ENCODE measurements at regions not wholly inside any gene's neighbourhood (a gene's known extent, or its start where the extent isn't known, plus 50 kb on each side); places are given as distances from the start of the nearest gene placed in this dataset.

DNA sequence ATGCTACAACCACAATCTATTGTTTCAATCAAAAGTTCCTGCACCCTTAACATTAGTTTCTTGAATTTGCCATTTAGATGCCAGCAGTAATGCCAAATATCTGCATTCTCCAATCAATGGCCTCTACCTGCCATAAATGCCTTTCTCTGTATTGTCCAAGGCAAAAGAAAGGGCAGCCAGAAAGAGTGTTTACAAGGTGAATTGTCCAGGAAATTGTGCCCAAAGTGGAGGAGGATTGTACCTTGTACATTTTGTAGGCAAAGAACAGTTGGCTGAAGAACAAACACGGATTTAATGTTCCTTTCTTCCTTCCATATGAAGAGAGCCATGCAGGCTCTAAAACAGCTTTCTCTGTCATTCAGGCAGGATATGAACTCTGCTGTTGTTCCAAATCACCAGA, 181.5 kb downstream of the GUCY2F start:
- TF ChIP-seq, protein P1, sequence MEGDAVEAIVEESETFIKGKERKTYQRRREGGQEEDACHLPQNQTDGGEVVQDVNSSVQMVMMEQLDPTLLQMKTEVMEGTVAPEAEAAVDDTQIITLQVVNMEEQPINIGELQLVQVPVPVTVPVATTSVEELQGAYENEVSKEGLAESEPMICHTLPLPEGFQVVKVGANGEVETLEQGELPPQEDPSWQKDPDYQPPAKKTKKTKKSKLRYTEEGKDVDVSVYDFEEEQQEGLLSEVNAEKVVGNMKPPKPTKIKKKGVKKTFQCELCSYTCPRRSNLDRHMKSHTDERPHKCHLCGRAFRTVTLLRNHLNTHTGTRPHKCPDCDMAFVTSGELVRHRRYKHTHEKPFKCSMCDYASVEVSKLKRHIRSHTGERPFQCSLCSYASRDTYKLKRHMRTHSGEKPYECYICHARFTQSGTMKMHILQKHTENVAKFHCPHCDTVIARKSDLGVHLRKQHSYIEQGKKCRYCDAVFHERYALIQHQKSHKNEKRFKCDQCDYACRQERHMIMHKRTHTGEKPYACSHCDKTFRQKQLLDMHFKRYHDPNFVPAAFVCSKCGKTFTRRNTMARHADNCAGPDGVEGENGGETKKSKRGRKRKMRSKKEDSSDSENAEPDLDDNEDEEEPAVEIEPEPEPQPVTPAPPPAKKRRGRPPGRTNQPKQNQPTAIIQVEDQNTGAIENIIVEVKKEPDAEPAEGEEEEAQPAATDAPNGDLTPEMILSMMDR (IDR thresholded peaks at IDR 0.05; ENCODE audit: insufficient read depth in 1 of 2, low read depth in 1 of 2, low read length in 1 of 2, severe bottlenecking in 1 of 2, unreplicated experiment in 1 of 2): no peak
- ChIA-PET POLR2A (no interaction called here), CTCF (no interaction called here)
- Mint-ChIP-seq H3K27me3 (ENCODE audit: insufficient read depth, unreplicated experiment) (no peaks in the 10 kb centered on the region), H3K4me1 (ENCODE audit: low read depth, unreplicated experiment) (no peaks in the 10 kb centered on the region), H3K9me3 (ENCODE audit: unreplicated experiment) (no peaks in the 10 kb centered on the region), H3K36me3 (ENCODE audit: insufficient read depth, unreplicated experiment) (no peaks in the 10 kb centered on the region), H3K27ac (ENCODE audit: unreplicated experiment) (no peak overlapping the region), H3K4me3 (ENCODE audit: unreplicated experiment) (no peak overlapping the region)
- H3K27me3 ChIP-seq (replicated peaks; ENCODE audit: control insufficient read depth, insufficient read depth, low read length): no peaks in the 10 kb centered on the region
- no peaks in the 10 kb centered on the region for H3K9me3 ChIP-seq
- no peak overlapping the region for H3K4me3 ChIP-seq (ENCODE audit: low read depth, low read length)
- intact Hi-C loops (cut with micrococcal nuclease; ENCODE audit: unreplicated experiment): no loop called here
- no peaks in the 10 kb centered on the region for H3K36me3 ChIP-seq (ENCODE audit: control insufficient read depth, insufficient read depth, low read length)
- H3K4me1 ChIP-seq: no peaks in the 10 kb centered on the region
- DNase-seq: no peak
- BruUV-seq (replicated peaks): no TSS peak

DNA sequence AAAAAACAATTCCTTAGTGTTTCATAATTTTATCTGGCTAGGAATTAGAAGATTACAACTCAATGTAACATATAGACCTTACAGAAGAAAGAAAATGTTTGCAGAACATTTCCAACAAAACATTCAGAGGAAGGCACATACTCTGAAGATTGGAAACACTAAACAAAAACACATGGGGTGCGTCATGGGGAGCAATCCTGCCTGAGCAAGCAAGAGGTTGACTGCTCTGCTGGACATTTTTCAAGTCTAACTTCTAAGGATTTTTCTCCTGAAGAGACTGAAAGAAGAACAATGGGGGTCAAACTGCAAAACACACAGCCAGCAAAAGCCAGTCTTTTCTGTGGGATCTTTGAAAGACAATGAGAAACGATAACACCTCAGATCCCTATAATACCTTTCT, 182.8 kb downstream of the GUCY2F start:
- Mint-ChIP-seq H3K27me3 (ENCODE audit: insufficient read depth, unreplicated experiment) (no peaks in the 10 kb centered on the region), H3K4me1 (ENCODE audit: low read depth, unreplicated experiment) (no peaks in the 10 kb centered on the region), H3K36me3 (ENCODE audit: insufficient read depth, unreplicated experiment) (no peaks in the 10 kb centered on the region), H3K9me3 (ENCODE audit: unreplicated experiment) (no peaks in the 10 kb centered on the region), H3K27ac (ENCODE audit: unreplicated experiment) (no peak overlapping the region), H3K4me3 (ENCODE audit: unreplicated experiment) (no peak overlapping the region)
- no peak for DNase-seq
- H3K36me3 ChIP-seq (ENCODE audit: control insufficient read depth, insufficient read depth, low read length): no peaks in the 10 kb centered on the region
- H3K4me3 ChIP-seq (ENCODE audit: low read depth, low read length): no peak overlapping the region
- BruUV-seq (replicated peaks): no TSS peak
- no peaks in the 10 kb centered on the region for H3K27me3 ChIP-seq (replicated peaks; ENCODE audit: control insufficient read depth, insufficient read depth, low read length)
- no peaks in the 10 kb centered on the region for H3K9me3 ChIP-seq
- TF ChIP-seq, protein P1 (IDR thresholded peaks at IDR 0.05; ENCODE audit: insufficient read depth in 1 of 2, low read depth in 1 of 2, low read length in 1 of 2, severe bottlenecking in 1 of 2, unreplicated experiment in 1 of 2): no peak
- POLR2A ChIA-PET: no interaction called here
- CTCF ChIA-PET: no interaction called here
- intact Hi-C loops (cut with micrococcal nuclease; ENCODE audit: unreplicated experiment): no loop called here
- H3K4me1 ChIP-seq: no peaks in the 10 kb centered on the region

DNA sequence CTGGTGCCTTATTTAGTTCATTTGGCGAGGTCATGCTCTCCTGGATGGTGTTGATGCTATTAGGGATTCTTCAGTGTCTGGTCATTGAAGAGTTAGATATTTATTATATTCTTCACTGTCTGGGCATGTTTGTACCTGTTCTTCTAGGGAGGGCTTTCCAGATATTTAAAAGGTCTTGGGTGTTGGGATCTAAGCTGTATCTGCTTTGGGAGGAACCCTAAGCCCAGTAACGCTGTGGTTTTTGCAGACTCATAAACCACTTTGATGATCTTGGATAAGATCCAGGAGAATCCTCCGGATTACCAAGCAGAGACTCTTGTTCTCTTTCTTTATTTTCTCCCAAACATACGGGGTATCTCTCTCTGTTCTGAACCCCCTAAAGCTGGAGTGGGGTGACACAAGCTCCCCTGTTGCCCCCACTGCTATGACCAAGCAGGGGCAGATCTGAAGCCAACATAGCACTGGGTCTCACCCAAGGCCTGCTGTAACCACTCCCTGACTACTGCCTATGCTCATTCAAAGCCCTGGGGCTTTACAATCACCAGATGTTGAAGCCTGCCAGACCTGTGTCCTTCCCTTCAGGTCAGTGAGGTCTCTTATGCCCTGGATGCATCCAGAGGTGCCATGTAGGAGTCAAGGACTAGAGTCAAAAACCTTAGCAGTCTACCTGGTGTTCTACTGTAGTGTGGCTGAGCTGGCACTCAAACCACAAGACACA, 187.6 kb downstream of the GUCY2F start:
- CTCF ChIA-PET: no interaction called here
- H3K4me3 Mint-ChIP-seq (ENCODE audit: unreplicated experiment): no peak overlapping the region

More for the DNA sequence above, 187.6 kb downstream of the GUCY2F start:
- Histone ChIP-seq H3K36me3 (ENCODE audit: control insufficient read depth, insufficient read depth, low read length) (no peaks in the 10 kb centered on the region), H3K4me1 (no peaks in the 10 kb centered on the region), H3K27me3 (replicated peaks; ENCODE audit: control insufficient read depth, insufficient read depth, low read length) (no peaks in the 10 kb centered on the region), H3K9me3 (no peaks in the 10 kb centered on the region), H3K4me3 (ENCODE audit: low read depth, low read length) (no peak overlapping the region)
- H3K4me1 Mint-ChIP-seq (ENCODE audit: low read depth, unreplicated experiment): no peaks in the 10 kb centered on the region
- no peak for DNase-seq
- POLR2A ChIA-PET: no interaction called here
- no peaks in the 10 kb centered on the region for H3K36me3 Mint-ChIP-seq (ENCODE audit: insufficient read depth, unreplicated experiment)
- H3K27me3 Mint-ChIP-seq (ENCODE audit: insufficient read depth, unreplicated experiment): no peaks in the 10 kb centered on the region
- intact Hi-C loops (cut with micrococcal nuclease; ENCODE audit: unreplicated experiment): no loop called here
- no TSS peak for BruUV-seq (replicated peaks)
- H3K27ac Mint-ChIP-seq (ENCODE audit: unreplicated experiment): no peak overlapping the region
- TF ChIP-seq, protein P1 (IDR thresholded peaks at IDR 0.05; ENCODE audit: insufficient read depth in 1 of 2, low read depth in 1 of 2, low read length in 1 of 2, severe bottlenecking in 1 of 2, unreplicated experiment in 1 of 2): no peak
- H3K9me3 Mint-ChIP-seq (ENCODE audit: unreplicated experiment): no peaks in the 10 kb centered on the region

All from Caco-2 (cell line).